OCI-LY7 (cell line): ENCODE measurements at regions not wholly inside any gene's neighbourhood (a gene's known extent, or its start where the extent isn't known, plus 50 kb on each side); places are given as distances from the start of the nearest gene placed in this dataset.

Source experiments
- BruUV-seq: library from RNA; stranded (reverse); fragments of 400-500 nt; replicated peaks from 2 replicates; lab custom pipeline; 2021; lab: Mats Ljungman, UMichigan
- CTCF ChIA-PET: fragments of 300-600 bp; sonication (Branson Sonifier 250); formaldehyde crosslinking; loops from one replicate; lab custom pipeline; 2022; ENCODE audit warnings: antibody characterized with exemption; ENCODE audit not compliant: unreplicated experiment; lab: Charles Lee
- POLR2A ChIA-PET: fragments of 300-600 bp; sonication (Branson Sonifier 250); formaldehyde crosslinking; loops from one replicate; lab custom pipeline; 2022; ENCODE audit warnings: antibody characterized with exemption; lab: Charles Lee
- DNase-seq: peaks from one replicate; pipeline ENCODE4 v3.0.0-alpha.2; 2015; ENCODE audit warnings: low spot score
- H2AFZ ChIP-seq: fragments of 200-600 bp; sonication (generic), shearing (Covaris generic); 2 replicates; pipeline ENCODE4 v1.6.1; 2014; ENCODE audit warnings: mild to moderate bottlenecking, antibody characterized with exemption, low read length, moderate library complexity
- H3K27ac ChIP-seq: fragments of 200-600 bp; sonication (generic); 2 replicates; pipeline ENCODE4 v1.5.1; 2014; ENCODE audit warnings: mixed run types, low read depth, mild to moderate bottlenecking, moderate library complexity, low read length, inconsistent platforms; ENCODE audit not compliant: poor library complexity, severe bottlenecking
- H3K36me3 ChIP-seq: fragments of 200-600 bp; sonication (generic); 2 replicates; pipeline ENCODE4 v1.6.1; 2014; ENCODE audit warnings: mild to moderate bottlenecking, antibody characterized with exemption, low read length, moderate library complexity, mixed read lengths; ENCODE audit not compliant: insufficient read depth
- H3K4me1 ChIP-seq: fragments of 200-600 bp; sonication (generic); 2 replicates; pipeline ENCODE4 v1.5.1; 2014; ENCODE audit warnings: mild to moderate bottlenecking, low read length; ENCODE audit not compliant: insufficient read depth, poor library complexity, severe bottlenecking
- H3K4me2 ChIP-seq: fragments of 200-600 bp; sonication (generic); 2 replicates; pipeline ENCODE4 v1.6.1; 2014; ENCODE audit warnings: mild to moderate bottlenecking, low read length
- H3K4me3 ChIP-seq: fragments of 200-600 bp; sonication (generic); 2 replicates; pipeline ENCODE4 v1.5.1; 2014; ENCODE audit warnings: mild to moderate bottlenecking, low read depth, low read length; ENCODE audit not compliant: poor library complexity, severe bottlenecking
- H3K79me2 ChIP-seq: fragments of 200-600 bp; sonication (generic); 2 replicates; pipeline ENCODE4 v1.6.1; 2016; ENCODE audit warnings: low read depth, mild to moderate bottlenecking, low read length, moderate library complexity, mixed read lengths; ENCODE audit not compliant: insufficient read depth
- H3K9me2 ChIP-seq: fragments of 200-600 bp; sonication (generic); 2 replicates; pipeline ENCODE4 v1.6.1; 2016; ENCODE audit warnings: mild to moderate bottlenecking, low read length, mixed read lengths; ENCODE audit not compliant: insufficient read depth
- H3K9me3 ChIP-seq: fragments of 200-600 bp; sonication (generic); 2 replicates; pipeline ENCODE4 v1.6.1; 2014; ENCODE audit warnings: mild to moderate bottlenecking, mixed run types, low read length, mixed read lengths
- H4K20me1 ChIP-seq: fragments of 200-600 bp; sonication (generic); 2 replicates; pipeline ENCODE4 v1.6.1; 2014; ENCODE audit warnings: mild to moderate bottlenecking, antibody characterized with exemption, low read length, moderate library complexity, mixed read lengths; ENCODE audit not compliant: insufficient read depth
- CTCF ChIP-seq: fragments of 200-600 bp; sonication (generic); conservative IDR thresholded peaks from 2 replicates; pipeline ENCODE4 v1.5.1; 2014; ENCODE audit warnings: mild to moderate bottlenecking, antibody characterized with exemption, low read length, moderate library complexity, mixed read lengths
- EZH2phosphoT487 ChIP-seq: fragments of 200-600 bp; sonication (generic); IDR thresholded peaks from 2 replicates; pipeline ENCODE4 v1.6.1; 2018; ENCODE audit warnings: low read depth, borderline replicate concordance, mild to moderate bottlenecking, mixed run types, antibody characterized with exemption, low read length, moderate library complexity, mixed read lengths
- intact Hi-C: fragments of 100-400 bp; cut with micrococcal nuclease; formaldehyde crosslinking; loops from one replicate; pipeline ENCODE4 v1.10.0; 2022; ENCODE audit not compliant: unreplicated experiment

- intact Hi-C loops: no loop called here
- no TSS peak for BruUV-seq
- DNase-seq: no peak
- Histone ChIP-seq H3K27ac (no peak overlapping the region), H2AFZ (no peak overlapping the region), H3K79me2 (no peaks in the 10 kb centered on the region), H3K36me3 (no peaks in the 10 kb centered on the region), H3K9me3 (no peaks in the 10 kb centered on the region), H3K4me3 (no peak overlapping the region), H3K9me2 (no peaks in the 10 kb centered on the region), H3K4me1 (no peaks in the 10 kb centered on the region), H3K4me2 (no peak overlapping the region), H4K20me1 (no peaks in the 10 kb centered on the region)
- TF ChIP-seq EZH2phosphoT487 (no peak), CTCF (no peak)
- CTCF ChIA-PET: no interaction called here
- POLR2A ChIA-PET: no interaction called here
Measured at GRCh38 chr5:135715267-135716055, 119.0 kb upstream of the SLC25A48 start.

- CTCF ChIA-PET: no interaction called here
Measured at GRCh38 chr5:135714126-135714894, 120.2 kb upstream of the SLC25A48 start.

More at GRCh38 chr5:135714126-135714894, 120.2 kb upstream of the SLC25A48 start:
- H3K4me2 ChIP-seq: no peak overlapping the region
- no TSS peak for BruUV-seq
- TF ChIP-seq CTCF: no peak
- no peak for TF ChIP-seq EZH2phosphoT487
- no peaks in the 10 kb centered on the region for H3K9me2 ChIP-seq
- no peaks in the 10 kb centered on the region for H4K20me1 ChIP-seq
- H3K79me2 ChIP-seq: no peaks in the 10 kb centered on the region
- H2AFZ ChIP-seq: no peak overlapping the region
- H3K4me3 ChIP-seq: no peak overlapping the region
- no peaks in the 10 kb centered on the region for H3K4me1 ChIP-seq
- DNase-seq: no peak
- intact Hi-C loops: no loop called here
- H3K27ac ChIP-seq: no peak overlapping the region
- no peaks in the 10 kb centered on the region for H3K36me3 ChIP-seq
- POLR2A ChIA-PET: no interaction called here
- H3K9me3 ChIP-seq: no peaks in the 10 kb centered on the region
